ENCODE measurements at regions not wholly inside any gene's neighbourhood (a gene's known extent, or its start where the extent isn't known, plus 50 kb on each side); places are given as distances from the start of the nearest gene placed in this dataset.

GRCh38 chr2:78120275-78120674, 598.1 kb upstream of the LRRTM4 start:
- TF ChIP-seq, protein P1, sequence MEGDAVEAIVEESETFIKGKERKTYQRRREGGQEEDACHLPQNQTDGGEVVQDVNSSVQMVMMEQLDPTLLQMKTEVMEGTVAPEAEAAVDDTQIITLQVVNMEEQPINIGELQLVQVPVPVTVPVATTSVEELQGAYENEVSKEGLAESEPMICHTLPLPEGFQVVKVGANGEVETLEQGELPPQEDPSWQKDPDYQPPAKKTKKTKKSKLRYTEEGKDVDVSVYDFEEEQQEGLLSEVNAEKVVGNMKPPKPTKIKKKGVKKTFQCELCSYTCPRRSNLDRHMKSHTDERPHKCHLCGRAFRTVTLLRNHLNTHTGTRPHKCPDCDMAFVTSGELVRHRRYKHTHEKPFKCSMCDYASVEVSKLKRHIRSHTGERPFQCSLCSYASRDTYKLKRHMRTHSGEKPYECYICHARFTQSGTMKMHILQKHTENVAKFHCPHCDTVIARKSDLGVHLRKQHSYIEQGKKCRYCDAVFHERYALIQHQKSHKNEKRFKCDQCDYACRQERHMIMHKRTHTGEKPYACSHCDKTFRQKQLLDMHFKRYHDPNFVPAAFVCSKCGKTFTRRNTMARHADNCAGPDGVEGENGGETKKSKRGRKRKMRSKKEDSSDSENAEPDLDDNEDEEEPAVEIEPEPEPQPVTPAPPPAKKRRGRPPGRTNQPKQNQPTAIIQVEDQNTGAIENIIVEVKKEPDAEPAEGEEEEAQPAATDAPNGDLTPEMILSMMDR (conservative IDR thresholded peaks at IDR 0.05), result no peak
- no peak for TF ChIP-seq ZFX (IDR thresholded peaks at IDR 0.05)
